GM20000 (cell line): ENCODE measurements at regions not wholly inside any gene's neighbourhood (a gene's known extent, or its start where the extent isn't known, plus 50 kb on each side); places are given as distances from the start of the nearest gene placed in this dataset.

ENCODE experiments used
- DNase-seq: peaks from one replicate; pipeline ENCODE4 v3.0.0; 2012; ENCODE audit warnings: low spot score
- TF ChIP-seq, protein P1 (sequence below): IDR thresholded peaks from 2 replicates; pipeline ENCODE4 v1.5.1; 2012; ENCODE audit warnings: mild to moderate bottlenecking, control low read depth; ENCODE audit errors: extremely low read depth, missing control alignments

GRCh38 chr15:45981625-45982024, 346.8 kb downstream of the SQOR start:
- TF ChIP-seq, protein P1, sequence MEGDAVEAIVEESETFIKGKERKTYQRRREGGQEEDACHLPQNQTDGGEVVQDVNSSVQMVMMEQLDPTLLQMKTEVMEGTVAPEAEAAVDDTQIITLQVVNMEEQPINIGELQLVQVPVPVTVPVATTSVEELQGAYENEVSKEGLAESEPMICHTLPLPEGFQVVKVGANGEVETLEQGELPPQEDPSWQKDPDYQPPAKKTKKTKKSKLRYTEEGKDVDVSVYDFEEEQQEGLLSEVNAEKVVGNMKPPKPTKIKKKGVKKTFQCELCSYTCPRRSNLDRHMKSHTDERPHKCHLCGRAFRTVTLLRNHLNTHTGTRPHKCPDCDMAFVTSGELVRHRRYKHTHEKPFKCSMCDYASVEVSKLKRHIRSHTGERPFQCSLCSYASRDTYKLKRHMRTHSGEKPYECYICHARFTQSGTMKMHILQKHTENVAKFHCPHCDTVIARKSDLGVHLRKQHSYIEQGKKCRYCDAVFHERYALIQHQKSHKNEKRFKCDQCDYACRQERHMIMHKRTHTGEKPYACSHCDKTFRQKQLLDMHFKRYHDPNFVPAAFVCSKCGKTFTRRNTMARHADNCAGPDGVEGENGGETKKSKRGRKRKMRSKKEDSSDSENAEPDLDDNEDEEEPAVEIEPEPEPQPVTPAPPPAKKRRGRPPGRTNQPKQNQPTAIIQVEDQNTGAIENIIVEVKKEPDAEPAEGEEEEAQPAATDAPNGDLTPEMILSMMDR, result no peak
- no peak for DNase-seq

GRCh38 chr15:45991863-45992262, 357.0 kb downstream of the SQOR start:
- TF ChIP-seq, protein P1, result no peak
- DNase-seq, result no peak

- TF ChIP-seq, protein P1, result no peak
- no peak for DNase-seq
Measured at GRCh38 chr15:45993072-45993471, 358.2 kb downstream of the SQOR start.

GRCh38 chr15:45993508-45993907, 358.7 kb downstream of the SQOR start:
- DNase-seq, result no peak
- TF ChIP-seq, protein P1, result no peak

- TF ChIP-seq, protein P1, result no peak
- DNase-seq, result no peak
Measured at GRCh38 chr15:45995800-45996199, 361.0 kb downstream of the SQOR start.

GRCh38 chr15:46014532-46014931, 379.7 kb downstream of the SQOR start:
- DNase-seq, result no peak
- TF ChIP-seq, protein P1, result no peak

DNA sequence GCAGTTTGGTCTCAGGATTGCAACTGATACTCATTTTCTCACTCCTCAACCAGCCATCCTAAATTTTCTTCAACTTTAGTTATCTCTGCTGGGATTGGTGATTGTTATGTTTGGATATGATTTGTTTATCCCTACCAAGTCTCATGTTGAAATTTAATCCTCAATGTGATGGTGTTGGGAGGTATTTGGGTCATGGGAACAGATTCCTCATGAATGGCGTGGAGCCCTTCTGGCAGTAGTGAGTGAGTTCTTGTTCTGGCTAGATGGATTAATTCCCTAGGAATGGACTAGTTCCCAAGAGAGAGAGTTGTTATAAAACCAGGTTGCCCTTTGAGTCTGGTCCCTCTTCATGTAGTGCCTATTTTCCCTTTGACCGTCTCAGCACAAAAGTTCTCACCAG, 399.9 kb downstream of the SQOR start:
- TF ChIP-seq, protein P1, result no peak
- no peak for DNase-seq
